HCT116 (cell line): ENCODE measurements at regions not wholly inside any gene's neighbourhood (a gene's known extent, or its start where the extent isn't known, plus 50 kb on each side); places are given as distances from the start of the nearest gene placed in this dataset.

Experiments used
- CTCF ChIP-seq, 3 experiments: fragments of 200-600 bp in 1 of 3; sonication (generic) in 1 of 3; IDR thresholded peaks in 2 of 3; conservative IDR thresholded peaks in 1 of 3; 2 replicates each; pipeline ENCODE4 v1.5.1; 2012 to 2017; ENCODE audit warnings: low read depth in 2 of 3, low read length in 2 of 3, antibody characterized with exemption in 1 of 3, borderline replicate concordance in 1 of 3, control low read depth in 1 of 3, mild to moderate bottlenecking in 1 of 3, mixed read lengths in 1 of 3, mixed run types in 1 of 3, moderate library complexity in 1 of 3; ENCODE audit not compliant: insufficient read depth in 1 of 3
- EZH2 ChIP-seq: fragments of 200-600 bp; sonication (generic); IDR thresholded peaks from 2 replicates; pipeline ENCODE4 v1.6.1; 2017; ENCODE audit warnings: antibody characterized with exemption, mixed run types
- SP1 ChIP-seq: IDR thresholded peaks from 2 replicates; pipeline ENCODE4 v1.6.1; 2012; ENCODE audit warnings: low read depth

- TF ChIP-seq CTCF (IDR thresholded peaks at IDR 0.05 in 2 of 3, conservative IDR thresholded peaks at IDR 0.05 in 1 of 3; ENCODE audit: borderline replicate concordance in 1 of 3, insufficient read depth in 1 of 3, low read depth in 2 of 3, low read length in 2 of 3) (no peak), SP1 (no peak), EZH2 (no peak)
These were observed 757.3 kb downstream of the DOK5 start for GRCh38 chr20:55232647-55233046.
